Neural progenitor cell (in vitro differentiated cells): ENCODE measurements at regions not wholly inside any gene's neighbourhood (a gene's known extent, or its start where the extent isn't known, plus 50 kb on each side); places are given as distances from the start of the nearest gene placed in this dataset.

ENCODE experiments used
- DNase-seq: peaks from one replicate; pipeline ENCODE4 v3.0.0-alpha.2; 2016; ENCODE audit warnings: low spot score
- H2AFZ ChIP-seq: fragments of 200-600 bp; sonication (generic); replicated peaks from 2 replicates; pipeline ENCODE4 v1.6.1; 2016; ENCODE audit warnings: antibody characterized with exemption
- H3F3A ChIP-seq: fragments of 200-600 bp; sonication (generic); 2 replicates; pipeline ENCODE4 v1.6.1; 2016; ENCODE audit warnings: antibody characterized with exemption, low read depth
- H3K27ac ChIP-seq: fragments of 200-600 bp; sonication (generic); 2 replicates; pipeline ENCODE4 v1.5.1; 2016; ENCODE audit warnings: mild to moderate bottlenecking
- H3K27me3 ChIP-seq: fragments of 200-600 bp; sonication (generic); 2 replicates; pipeline ENCODE4 v1.6.1; 2016; ENCODE audit warnings: mild to moderate bottlenecking, moderate library complexity
- H3K36me3 ChIP-seq: fragments of 200-600 bp; sonication (generic); 2 replicates; pipeline ENCODE4 v1.5.1; 2016
- H3K4me1 ChIP-seq: fragments of 200-600 bp; sonication (generic); 2 replicates; pipeline ENCODE4 v1.6.1; 2016; ENCODE audit warnings: mixed run types
- H3K4me2 ChIP-seq: fragments of 200-600 bp; sonication (generic); 2 replicates; pipeline ENCODE4 v1.6.1; 2016
- H3K4me3 ChIP-seq: fragments of 200-600 bp; sonication (generic); 2 replicates; pipeline ENCODE4 v1.5.1; 2016
- H3K79me2 ChIP-seq: fragments of 200-600 bp; sonication (generic); 2 replicates; pipeline ENCODE4 v1.6.1; 2016; ENCODE audit warnings: low read depth
- H3K9ac ChIP-seq: fragments of 200-600 bp; sonication (generic); 2 replicates; pipeline ENCODE4 v1.6.1; 2016
- H3K9me3 ChIP-seq: fragments of 200-600 bp; sonication (generic); 2 replicates; pipeline ENCODE4 v1.5.1; 2016; ENCODE audit warnings: low read depth
- H4K20me1 ChIP-seq: fragments of 200-600 bp; sonication (generic); 2 replicates; pipeline ENCODE4 v1.6.1; 2016; ENCODE audit warnings: low read depth
- H3K27ac Mint-ChIP-seq: 3 replicates; pipeline ENCODE4 v1.8.0; 2021; ENCODE audit warnings: mixed read lengths
- H3K27me3 Mint-ChIP-seq: 2 replicates; pipeline ENCODE4 v1.8.0; 2022; ENCODE audit warnings: low read depth, mild to moderate bottlenecking, inconsistent platforms, moderate library complexity, mixed read lengths; ENCODE audit not compliant: insufficient read depth
- H3K36me3 Mint-ChIP-seq: 3 replicates; pipeline ENCODE4 v1.8.0; 2021; ENCODE audit warnings: mixed read lengths
- H3K4me1 Mint-ChIP-seq: 3 replicates; pipeline ENCODE4 v1.8.0; 2021; ENCODE audit warnings: mixed read lengths
- H3K4me3 Mint-ChIP-seq: 3 replicates; pipeline ENCODE4 v1.8.0; 2021; ENCODE audit warnings: mild to moderate bottlenecking, moderate library complexity, mixed read lengths
- H3K9me3 Mint-ChIP-seq: 3 replicates; pipeline ENCODE4 v1.8.0; 2020; ENCODE audit warnings: mixed read lengths
- EZH2 ChIP-seq: fragments of 200-600 bp; sonication (generic); IDR thresholded peaks from 2 replicates; pipeline ENCODE4 v1.6.1; 2017; ENCODE audit warnings: antibody characterized with exemption, mild to moderate bottlenecking, moderate library complexity
- EZH2phosphoT487 ChIP-seq: fragments of 200-600 bp; sonication (generic); IDR thresholded peaks from 2 replicates; pipeline ENCODE4 v1.6.1; 2017; ENCODE audit warnings: antibody characterized with exemption
- TF ChIP-seq, protein P1 (sequence below): fragments of 200-600 bp; sonication (generic); IDR thresholded peaks from 2 replicates; pipeline ENCODE4 v1.5.1; 2017; ENCODE audit warnings: antibody characterized with exemption, mild to moderate bottlenecking

- no peak overlapping the region for H3K4me3 Mint-ChIP-seq
- no peak overlapping the region for H3K4me3 ChIP-seq
- no peaks in the 10 kb centered on the region for H3K9me3 Mint-ChIP-seq
- no peak overlapping the region for H3K4me2 ChIP-seq
- no peak overlapping the region for H2AFZ ChIP-seq
- H3K36me3 Mint-ChIP-seq, result no peaks in the 10 kb centered on the region
- DNase-seq, result no peak
- no peaks in the 10 kb centered on the region for H3K36me3 ChIP-seq
- no peak overlapping the region for H3K27ac ChIP-seq
- H3K4me1 Mint-ChIP-seq, result no peaks in the 10 kb centered on the region
- H3K27me3 ChIP-seq, result no peaks in the 10 kb centered on the region
- H3K4me1 ChIP-seq, result peaks cover 7% of the 10 kb centered on the region
- TF ChIP-seq EZH2 (no peak), EZH2phosphoT487 (no peak)
- TF ChIP-seq, protein P1, sequence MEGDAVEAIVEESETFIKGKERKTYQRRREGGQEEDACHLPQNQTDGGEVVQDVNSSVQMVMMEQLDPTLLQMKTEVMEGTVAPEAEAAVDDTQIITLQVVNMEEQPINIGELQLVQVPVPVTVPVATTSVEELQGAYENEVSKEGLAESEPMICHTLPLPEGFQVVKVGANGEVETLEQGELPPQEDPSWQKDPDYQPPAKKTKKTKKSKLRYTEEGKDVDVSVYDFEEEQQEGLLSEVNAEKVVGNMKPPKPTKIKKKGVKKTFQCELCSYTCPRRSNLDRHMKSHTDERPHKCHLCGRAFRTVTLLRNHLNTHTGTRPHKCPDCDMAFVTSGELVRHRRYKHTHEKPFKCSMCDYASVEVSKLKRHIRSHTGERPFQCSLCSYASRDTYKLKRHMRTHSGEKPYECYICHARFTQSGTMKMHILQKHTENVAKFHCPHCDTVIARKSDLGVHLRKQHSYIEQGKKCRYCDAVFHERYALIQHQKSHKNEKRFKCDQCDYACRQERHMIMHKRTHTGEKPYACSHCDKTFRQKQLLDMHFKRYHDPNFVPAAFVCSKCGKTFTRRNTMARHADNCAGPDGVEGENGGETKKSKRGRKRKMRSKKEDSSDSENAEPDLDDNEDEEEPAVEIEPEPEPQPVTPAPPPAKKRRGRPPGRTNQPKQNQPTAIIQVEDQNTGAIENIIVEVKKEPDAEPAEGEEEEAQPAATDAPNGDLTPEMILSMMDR, result no peak
- H3K27me3 Mint-ChIP-seq, result no peaks in the 10 kb centered on the region
- H3F3A ChIP-seq, result no peaks in the 10 kb centered on the region
- H3K79me2 ChIP-seq, result no peaks in the 10 kb centered on the region
- no peaks in the 10 kb centered on the region for H3K9me3 ChIP-seq
- no peaks in the 10 kb centered on the region for H4K20me1 ChIP-seq
- H3K9ac ChIP-seq, result no peak overlapping the region
- H3K27ac Mint-ChIP-seq, result no peak overlapping the region
Observed at GRCh38 chr5:116347657-116348056, 227.0 kb downstream of the SEMA6A start.

DNA sequence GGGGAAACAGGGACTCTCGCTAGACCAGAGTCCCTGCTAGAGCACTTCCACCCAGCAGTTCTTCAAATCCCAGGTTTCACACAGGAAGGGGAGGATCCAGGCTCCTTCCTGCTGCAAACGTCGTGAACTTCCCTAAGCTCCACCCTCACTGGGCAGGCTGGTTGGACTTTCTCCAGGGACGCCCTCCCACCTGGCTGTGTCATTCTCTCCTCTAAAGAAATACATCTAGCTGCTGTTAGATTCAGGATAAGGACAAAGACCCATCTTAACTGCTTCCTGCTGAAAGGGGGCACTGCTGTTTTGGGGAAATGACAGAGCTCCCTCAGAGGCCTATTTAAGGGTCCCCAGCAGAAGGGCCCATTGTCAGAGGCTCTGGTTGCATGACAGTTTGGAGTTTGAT, 230.7 kb downstream of the SEMA6A start:
- no peak overlapping the region for H3K27ac Mint-ChIP-seq

More for the DNA sequence above, 230.7 kb downstream of the SEMA6A start:
- Histone ChIP-seq H3K4me1 (peaks cover 7% of the 10 kb centered on the region), H3K79me2 (no peaks in the 10 kb centered on the region), H4K20me1 (no peaks in the 10 kb centered on the region), H3K4me2 (no peak overlapping the region), H3K36me3 (no peaks in the 10 kb centered on the region), H2AFZ (peak overlapping the region; percentile 73), H3K4me3 (no peak overlapping the region), H3K27me3 (no peaks in the 10 kb centered on the region), H3K27ac (no peak overlapping the region), H3F3A (no peaks in the 10 kb centered on the region), H3K9me3 (no peaks in the 10 kb centered on the region), H3K9ac (no peak overlapping the region)
- H3K4me3 Mint-ChIP-seq, result no peak overlapping the region
- no peaks in the 10 kb centered on the region for H3K36me3 Mint-ChIP-seq
- TF ChIP-seq EZH2phosphoT487 (no peak), EZH2 (no peak)
- TF ChIP-seq, protein P1, result peak; percentile 27
- peak; percentile 34 for DNase-seq
- H3K27me3 Mint-ChIP-seq, result no peaks in the 10 kb centered on the region
- no peaks in the 10 kb centered on the region for H3K4me1 Mint-ChIP-seq
- H3K9me3 Mint-ChIP-seq, result no peaks in the 10 kb centered on the region
